ENCODE measurements at regions not wholly inside any gene's neighbourhood (a gene's known extent, or its start where the extent isn't known, plus 50 kb on each side); places are given as distances from the start of the nearest gene placed in this dataset.
A peak's percentile ranks its signal among the peaks of the same experiment; 100 is the strongest.

GRCh38 chr18:8477615-8478014 lies 131.6 kb upstream of the RAB12 start:
- no peak overlapping the region for H3K4me3 Mint-ChIP-seq (ENCODE audit: unreplicated experiment)
- H3K9me3 Mint-ChIP-seq (ENCODE audit: unreplicated experiment) = no peaks in the 10 kb centered on the region
- no peaks in the 10 kb centered on the region for H3K36me3 Mint-ChIP-seq (ENCODE audit: unreplicated experiment)
- no peak overlapping the region for H3K27ac Mint-ChIP-seq (ENCODE audit: unreplicated experiment)
- peak; percentile 67 for DNase-seq (ENCODE audit: extremely low spot score, unreplicated experiment)
- no peaks in the 10 kb centered on the region for H3K4me1 Mint-ChIP-seq (ENCODE audit: unreplicated experiment)
- H3K27me3 Mint-ChIP-seq (ENCODE audit: unreplicated experiment) = peaks cover 59% of the 10 kb centered on the region
- no peak for TF ChIP-seq CTCF (IDR thresholded peaks at IDR 0.05)

- Mint-ChIP-seq H3K4me1 (ENCODE audit: unreplicated experiment) (no peaks in the 10 kb centered on the region), H3K27ac (ENCODE audit: unreplicated experiment) (no peak overlapping the region), H3K27me3 (ENCODE audit: unreplicated experiment) (peaks cover 58% of the 10 kb centered on the region), H3K36me3 (ENCODE audit: unreplicated experiment) (no peaks in the 10 kb centered on the region), H3K4me3 (ENCODE audit: unreplicated experiment) (no peak overlapping the region), H3K9me3 (ENCODE audit: unreplicated experiment) (no peaks in the 10 kb centered on the region)
- peak; percentile 88 for DNase-seq (ENCODE audit: extremely low spot score, unreplicated experiment)
- peak; percentile 71 for TF ChIP-seq CTCF (IDR thresholded peaks at IDR 0.05)
Measured at GRCh38 chr18:8478166-8478967, 130.9 kb upstream of the RAB12 start.

- no peak for TF ChIP-seq CTCF (IDR thresholded peaks at IDR 0.05)
- H3K4me3 Mint-ChIP-seq (ENCODE audit: unreplicated experiment) = no peak overlapping the region
- no peaks in the 10 kb centered on the region for H3K9me3 Mint-ChIP-seq (ENCODE audit: unreplicated experiment)
- DNase-seq (ENCODE audit: extremely low spot score, unreplicated experiment) = peak; percentile 53
- no peak overlapping the region for H3K27ac Mint-ChIP-seq (ENCODE audit: unreplicated experiment)
- no peaks in the 10 kb centered on the region for H3K4me1 Mint-ChIP-seq (ENCODE audit: unreplicated experiment)
- peaks cover 54% of the 10 kb centered on the region for H3K27me3 Mint-ChIP-seq (ENCODE audit: unreplicated experiment)
- no peaks in the 10 kb centered on the region for H3K36me3 Mint-ChIP-seq (ENCODE audit: unreplicated experiment)
Measured at GRCh38 chr18:8478968-8479370, 130.3 kb upstream of the RAB12 start.

- no peaks in the 10 kb centered on the region for H3K9me3 Mint-ChIP-seq (ENCODE audit: unreplicated experiment)
- TF ChIP-seq CTCF (IDR thresholded peaks at IDR 0.05) = no peak
- no peaks in the 10 kb centered on the region for H3K4me1 Mint-ChIP-seq (ENCODE audit: unreplicated experiment)
- H3K4me3 Mint-ChIP-seq (ENCODE audit: unreplicated experiment) = no peak overlapping the region
- H3K27me3 Mint-ChIP-seq (ENCODE audit: unreplicated experiment) = peaks cover 53% of the 10 kb centered on the region
- H3K36me3 Mint-ChIP-seq (ENCODE audit: unreplicated experiment) = no peaks in the 10 kb centered on the region
- no peak for DNase-seq (ENCODE audit: extremely low spot score, unreplicated experiment)
- H3K27ac Mint-ChIP-seq (ENCODE audit: unreplicated experiment) = no peak overlapping the region
Measured at GRCh38 chr18:8479789-8480188, 129.4 kb upstream of the RAB12 start.

- Mint-ChIP-seq H3K9me3 (ENCODE audit: unreplicated experiment) (no peaks in the 10 kb centered on the region), H3K36me3 (ENCODE audit: unreplicated experiment) (no peaks in the 10 kb centered on the region), H3K27ac (ENCODE audit: unreplicated experiment) (no peak overlapping the region), H3K4me3 (ENCODE audit: unreplicated experiment) (no peak overlapping the region), H3K27me3 (ENCODE audit: unreplicated experiment) (peaks cover 52% of the 10 kb centered on the region), H3K4me1 (ENCODE audit: unreplicated experiment) (no peaks in the 10 kb centered on the region)
- DNase-seq (ENCODE audit: extremely low spot score, unreplicated experiment) = peak; percentile 83
- peak; percentile 85 for TF ChIP-seq CTCF (IDR thresholded peaks at IDR 0.05)
Measured at GRCh38 chr18:8480506-8481328, 128.5 kb upstream of the RAB12 start.

Measured in osteocyte (in vitro differentiated cells).